CD4-positive, alpha-beta T cell treated with Interleukin-17A for 1 hour (primary cell): ENCODE measurements at regions not wholly inside any gene's neighbourhood (a gene's known extent, or its start where the extent isn't known, plus 50 kb on each side); places are given as distances from the start of the nearest gene placed in this dataset.

Source experiments
- DNase-seq: peaks from one replicate; pipeline ENCODE4 v3.0.0-alpha.2; 2020

DNA sequence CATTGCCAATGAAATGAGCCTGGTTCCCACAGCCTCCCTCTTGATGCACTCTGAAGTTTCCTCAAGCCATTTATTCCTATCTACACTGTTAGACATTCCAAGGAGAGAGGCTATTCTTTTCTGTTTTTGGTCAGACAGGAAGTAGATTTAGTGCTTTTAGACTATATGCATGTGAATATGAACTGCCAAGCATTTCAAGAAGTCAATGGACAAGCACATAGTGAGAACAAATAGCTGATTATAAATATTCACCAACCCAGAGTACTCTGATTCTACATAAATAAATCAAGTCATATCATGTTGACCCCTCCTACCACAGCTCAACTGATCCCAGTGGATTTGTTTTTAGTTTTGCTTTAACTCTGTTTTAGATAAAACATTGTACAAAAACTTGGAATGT, 412.5 kb upstream of the RARB start:
- DNase-seq, result no peak

DNA sequence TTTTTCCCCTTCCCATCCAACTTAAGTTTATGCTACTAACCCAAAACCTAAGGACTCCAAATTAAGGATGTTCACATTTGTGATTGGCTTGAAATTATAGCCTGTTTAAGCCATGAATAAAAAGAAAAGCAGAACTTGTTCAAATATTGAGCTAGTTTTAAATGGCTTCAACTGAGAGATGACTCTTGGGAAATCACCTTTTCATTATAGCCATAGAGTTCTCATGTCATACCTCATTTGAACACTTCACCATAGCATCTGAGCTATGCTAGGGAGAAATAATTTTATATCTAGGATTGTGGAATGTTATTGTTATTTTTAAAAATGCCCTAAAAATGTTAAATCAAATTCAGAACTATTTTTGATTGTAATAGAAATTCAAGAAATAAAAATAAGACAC, 409.2 kb upstream of the RARB start:
- no peak for DNase-seq

DNA sequence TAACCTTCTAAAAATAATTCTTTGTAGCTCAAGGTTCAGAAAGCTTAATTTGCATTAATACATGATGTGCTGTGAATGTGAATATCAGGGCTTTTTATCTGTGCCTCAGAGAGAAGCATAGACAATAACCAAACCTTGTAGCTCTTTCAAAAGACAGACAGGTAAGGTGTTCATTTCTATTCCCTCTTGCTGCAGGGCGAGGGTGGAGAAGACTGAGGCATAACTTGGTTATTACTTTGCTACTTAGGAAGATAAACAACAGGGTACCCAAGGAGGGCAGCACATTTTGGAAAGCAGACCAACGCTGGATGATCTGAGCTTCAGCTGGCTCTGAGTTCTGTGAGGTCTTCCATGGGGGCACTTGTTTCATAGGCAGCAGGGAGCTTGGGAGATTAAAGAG, 408.6 kb upstream of the RARB start:
- no peak for DNase-seq

DNA sequence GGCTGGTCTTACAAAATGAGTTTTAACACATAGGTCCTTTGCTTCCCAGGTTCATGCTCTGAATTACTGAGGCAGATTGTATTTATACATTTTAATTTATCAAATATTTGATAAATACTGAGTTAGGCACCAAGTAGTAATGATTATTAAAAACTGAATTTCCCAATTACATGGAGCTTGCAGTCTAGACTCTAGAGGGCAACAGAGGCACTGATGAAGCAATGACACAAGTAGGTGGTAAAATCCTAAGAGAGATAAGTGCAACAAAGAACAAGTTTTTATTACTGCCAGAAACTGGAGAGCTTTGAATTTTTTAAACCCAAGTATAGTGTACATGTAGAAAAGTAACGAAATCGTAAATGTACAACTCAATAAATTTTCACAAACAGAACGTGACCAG, 406.2 kb upstream of the RARB start:
- no peak for DNase-seq

DNA sequence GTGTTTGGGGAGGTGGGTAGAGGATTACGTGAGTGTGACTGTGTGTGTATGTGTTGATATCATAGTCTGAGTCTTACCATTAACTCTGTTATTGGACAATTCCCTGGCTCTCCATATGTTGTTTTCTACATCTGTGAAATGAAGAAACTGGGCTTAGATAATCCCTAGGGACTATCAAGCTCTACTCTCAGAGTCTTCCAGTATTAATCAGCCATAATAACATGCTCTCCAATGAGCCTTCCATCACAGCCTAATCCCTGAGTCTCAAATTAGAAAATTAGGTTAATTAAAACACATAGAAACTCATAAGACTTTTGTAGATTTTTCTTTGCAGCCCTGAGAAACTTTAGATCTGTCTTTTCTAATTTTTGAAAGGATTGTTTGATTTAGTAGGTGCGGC, 404.2 kb upstream of the RARB start:
- DNase-seq, result no peak

DNA sequence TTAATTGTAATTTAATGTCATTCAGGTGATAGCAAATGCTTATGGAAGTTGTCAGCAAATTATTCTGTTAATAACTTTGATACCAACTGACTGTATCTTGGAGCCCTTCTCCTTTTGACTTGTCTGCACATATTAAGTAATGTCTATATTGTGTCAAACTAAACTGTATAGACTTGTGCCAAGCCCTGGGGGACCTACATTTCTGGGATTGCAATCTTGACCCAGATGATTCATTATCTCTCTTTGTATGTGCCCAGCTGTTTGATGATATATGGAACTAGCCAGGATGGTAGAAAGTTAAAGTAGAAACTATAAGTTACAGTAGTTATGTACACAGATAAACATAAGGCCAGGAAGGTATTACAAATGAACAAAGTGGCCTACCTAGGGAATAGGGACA, 402.8 kb upstream of the RARB start:
- DNase-seq, result no peak

DNA sequence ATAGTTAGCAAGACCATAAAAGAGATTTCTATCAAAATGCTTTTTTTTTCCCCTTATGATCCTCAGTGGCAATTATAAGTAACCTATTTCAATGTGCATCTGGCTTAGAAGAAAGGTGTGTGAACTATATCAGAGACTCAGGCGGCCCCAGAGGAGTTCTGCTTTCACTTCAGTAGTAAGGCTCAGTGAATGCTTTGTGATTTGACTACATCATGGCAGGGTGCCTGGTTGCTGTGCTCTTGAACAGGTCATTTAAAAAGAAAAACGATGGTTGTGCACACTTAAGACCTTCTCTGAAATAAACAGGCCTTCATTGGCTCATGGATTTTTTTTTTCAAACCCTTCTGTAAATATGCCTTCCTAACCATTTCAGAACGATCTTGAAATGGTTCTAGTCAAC, 400.4 kb upstream of the RARB start:
- DNase-seq, result no peak

DNA sequence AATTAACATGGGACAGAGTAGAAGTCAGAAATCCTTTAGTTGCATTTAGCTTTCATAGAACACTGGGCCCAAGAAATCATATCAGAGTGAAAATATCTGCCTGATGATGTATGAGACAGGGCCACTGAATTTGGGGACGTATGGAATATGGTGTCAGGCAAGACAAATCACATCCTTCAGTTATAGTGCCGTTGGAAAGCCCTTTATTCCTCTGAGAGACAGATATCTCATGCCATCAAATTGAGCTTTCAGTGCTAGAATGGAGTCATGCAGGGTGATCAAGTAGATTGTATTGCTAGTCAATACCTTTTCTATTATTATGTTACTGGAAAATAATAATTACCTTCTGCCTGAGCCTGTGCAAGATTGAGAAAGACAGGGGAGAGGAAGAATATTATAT, 398.2 kb upstream of the RARB start:
- DNase-seq, result no peak

DNA sequence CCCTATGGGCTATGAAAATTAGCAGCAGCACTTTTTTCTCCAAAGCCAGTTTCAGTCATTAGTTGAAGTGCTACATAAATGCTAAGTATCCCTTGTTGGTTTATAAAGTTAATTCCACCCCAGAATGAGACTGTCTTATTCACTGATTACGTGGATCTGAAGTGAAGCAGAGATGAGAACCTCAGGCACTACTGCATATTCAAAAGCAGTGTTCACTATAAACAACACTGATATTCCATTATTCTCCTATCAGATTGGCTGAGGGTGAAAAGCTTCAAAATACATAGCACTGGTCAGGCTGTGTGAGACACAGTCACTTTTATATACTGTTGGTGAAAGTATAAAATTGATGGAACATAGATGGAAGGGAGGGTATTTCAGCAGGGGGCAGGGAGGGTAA, 395.7 kb upstream of the RARB start:
- DNase-seq, result no peak

DNA sequence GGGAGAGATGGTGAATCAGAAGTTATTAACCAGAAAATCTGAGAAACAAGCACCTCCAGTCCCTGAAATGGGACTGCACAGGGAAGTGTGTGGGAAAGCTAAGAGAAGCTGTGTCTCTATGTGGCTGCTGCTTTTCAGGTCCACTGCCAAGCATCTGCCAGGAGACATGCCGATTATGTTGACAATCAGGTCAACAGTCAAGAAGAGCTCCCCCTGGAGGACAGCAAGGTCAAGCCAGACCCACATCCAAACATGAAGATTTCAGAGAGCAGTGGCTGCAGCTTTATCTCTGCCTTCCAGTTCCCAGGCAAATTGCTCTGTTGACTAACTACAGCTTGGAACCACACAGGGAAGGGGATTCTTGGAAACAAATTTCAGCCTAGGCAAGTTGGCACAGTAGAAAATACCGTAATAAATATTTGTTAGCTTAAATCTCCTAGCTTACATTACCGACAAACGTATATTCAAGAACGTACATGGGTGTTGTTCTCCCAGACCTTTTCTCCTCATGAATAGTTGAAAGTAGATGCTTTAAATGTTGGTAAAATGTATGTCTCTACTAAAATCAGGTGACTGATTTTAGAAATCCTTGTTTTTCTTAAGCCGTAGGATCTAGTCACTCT, 394.5 kb upstream of the RARB start:
- no peak for DNase-seq

DNA sequence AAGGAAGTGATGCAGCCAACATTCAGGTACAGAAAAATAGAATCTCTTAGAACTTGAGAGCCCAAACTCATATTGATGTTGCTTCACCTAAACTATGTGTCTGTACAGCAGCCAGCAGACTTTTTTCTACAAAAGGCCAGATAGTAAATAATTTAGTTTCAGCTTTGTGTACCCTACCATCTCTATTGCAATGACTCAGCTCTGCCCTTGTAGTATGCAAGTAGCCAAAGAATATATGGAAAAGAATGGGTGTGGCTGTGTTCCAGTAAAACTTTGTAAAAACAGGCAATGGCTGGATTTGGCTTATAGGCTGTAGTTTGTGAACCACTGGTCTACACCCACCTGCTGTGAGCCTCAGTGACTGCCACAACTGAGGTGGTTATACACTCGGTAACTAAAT, 392.5 kb upstream of the RARB start:
- DNase-seq, result no peak

DNA sequence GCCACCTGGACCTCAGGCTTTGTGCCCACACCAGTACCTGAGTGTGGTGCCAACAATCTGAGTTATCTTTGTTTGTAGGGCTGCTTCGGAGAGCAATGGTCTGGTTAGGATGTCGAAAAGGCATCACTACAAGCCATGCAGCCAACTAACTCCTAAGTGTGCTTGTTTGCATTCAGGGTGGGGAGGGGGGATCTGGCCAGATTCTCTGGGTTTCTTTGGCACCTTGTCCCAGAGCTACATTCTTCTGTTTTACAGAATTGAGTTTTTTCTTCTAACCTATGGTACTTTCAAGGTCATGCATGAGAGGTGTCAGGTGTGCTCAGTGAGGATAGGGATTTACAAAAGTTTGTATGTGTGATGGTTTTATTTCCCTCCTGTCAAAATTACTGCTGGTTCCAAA, 391.4 kb upstream of the RARB start:
- no peak for DNase-seq

DNA sequence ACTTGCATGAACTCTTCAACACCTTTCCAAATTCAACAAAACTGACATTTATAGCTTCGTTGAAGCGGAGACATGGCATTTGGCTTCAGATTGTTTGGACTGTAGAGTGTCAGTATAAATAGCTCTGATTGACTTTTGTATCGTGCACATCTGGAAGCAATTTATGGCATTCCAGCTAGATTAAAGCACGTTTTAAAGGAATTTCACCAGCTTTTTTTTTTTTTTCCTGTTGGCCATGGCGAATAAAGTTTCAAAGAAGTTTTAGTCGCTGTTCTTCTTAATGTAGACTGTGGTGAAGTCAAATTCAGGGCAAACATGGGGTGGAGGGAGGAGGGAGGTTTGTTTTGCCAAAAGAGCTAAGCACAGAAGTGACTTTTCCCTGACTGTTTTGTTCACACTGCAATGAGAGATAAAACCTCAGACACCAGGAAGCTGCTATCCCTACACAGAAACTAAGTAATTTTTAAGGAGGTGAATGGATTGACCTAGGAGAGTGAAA, 391.0 kb upstream of the RARB start:
- no peak for DNase-seq

DNA sequence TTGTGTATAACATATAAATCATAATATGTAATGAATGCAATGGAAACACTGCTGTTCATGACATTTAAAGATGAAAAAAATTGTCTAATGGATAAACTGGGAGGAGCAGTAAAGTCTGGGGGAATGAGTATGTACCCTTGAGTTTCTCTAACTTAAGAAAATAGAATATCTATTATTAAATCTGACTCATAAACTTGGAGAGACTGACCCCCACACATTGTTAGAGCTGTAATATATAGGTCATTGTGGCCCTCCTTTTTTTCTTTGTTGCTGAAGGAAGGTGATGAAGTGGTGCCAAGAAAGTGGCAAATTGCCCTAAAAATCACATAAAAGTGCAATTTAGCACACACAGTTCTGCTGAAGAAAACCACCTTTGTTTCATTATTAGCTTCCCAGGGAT, 389.8 kb upstream of the RARB start:
- no peak for DNase-seq

DNA sequence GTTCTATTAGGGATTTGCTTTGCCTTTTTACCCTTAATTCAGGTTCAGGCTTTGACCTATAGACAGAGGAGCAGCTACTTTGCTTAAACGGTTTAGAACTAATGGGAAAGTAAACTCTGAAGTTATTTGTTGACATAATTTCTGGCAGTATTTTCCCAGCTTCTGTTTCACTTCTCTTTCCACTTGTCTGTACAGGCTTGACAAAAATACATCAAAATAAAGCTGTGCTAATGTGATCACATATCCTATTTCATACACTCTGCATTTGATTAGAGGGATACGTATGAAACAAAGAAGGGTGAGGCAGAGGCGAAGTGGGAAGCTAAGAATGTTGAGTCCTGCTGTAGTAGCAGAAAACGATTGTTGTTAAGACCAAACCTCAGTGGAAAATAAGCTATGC, 389.1 kb upstream of the RARB start:
- DNase-seq, result no peak

DNA sequence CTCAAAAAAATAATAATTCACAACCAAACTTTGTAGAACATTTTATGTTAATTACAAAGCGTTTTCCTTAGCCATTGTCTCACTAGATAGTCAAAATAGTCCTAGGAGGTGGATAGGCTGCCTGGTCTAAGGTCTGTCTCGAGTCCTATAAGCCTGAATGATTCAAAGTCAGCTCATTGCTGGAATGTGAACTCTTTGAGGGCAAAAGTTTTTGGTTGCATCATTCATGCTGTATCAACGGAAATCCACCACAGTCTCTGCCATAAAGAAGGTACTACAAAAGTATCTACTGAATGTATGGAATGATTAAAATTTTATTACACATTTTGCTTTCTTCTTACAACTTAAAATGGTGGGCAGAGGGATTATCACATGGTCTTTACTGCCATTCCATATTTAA, 387.3 kb upstream of the RARB start:
- DNase-seq, result no peak

DNA sequence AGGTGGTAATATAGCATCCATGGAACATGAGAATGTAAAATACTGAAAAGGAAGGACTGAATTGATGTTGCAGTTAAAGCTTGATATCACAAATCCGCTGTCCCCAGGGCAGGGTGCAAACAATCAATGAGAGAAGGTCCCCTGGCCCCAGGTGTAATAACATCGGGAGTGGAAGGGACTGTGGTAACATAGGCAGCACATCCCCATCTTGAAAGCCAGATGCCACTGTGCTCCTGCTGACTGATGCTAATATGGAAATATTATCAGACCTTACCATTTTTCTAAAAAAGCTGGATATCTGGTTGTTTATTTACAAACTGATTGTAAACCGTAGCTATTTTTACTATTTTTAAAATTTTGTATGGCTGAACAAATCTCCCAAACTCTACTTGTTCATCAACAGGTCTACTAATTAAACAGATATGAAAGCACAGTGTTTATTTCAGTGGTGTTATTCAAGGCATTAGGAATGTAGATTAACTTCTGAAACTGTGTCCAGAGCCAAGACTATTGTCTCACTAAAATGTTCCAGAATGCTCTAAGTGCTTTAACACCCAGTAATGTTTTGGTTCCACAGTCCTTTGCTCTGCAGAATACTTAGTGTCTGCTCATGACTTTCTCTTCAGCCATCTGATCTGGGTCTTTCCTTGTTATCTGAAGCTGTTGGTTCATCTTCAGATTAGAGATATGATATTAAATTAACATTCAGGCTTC, 386.0 kb upstream of the RARB start:
- no peak for DNase-seq

DNA sequence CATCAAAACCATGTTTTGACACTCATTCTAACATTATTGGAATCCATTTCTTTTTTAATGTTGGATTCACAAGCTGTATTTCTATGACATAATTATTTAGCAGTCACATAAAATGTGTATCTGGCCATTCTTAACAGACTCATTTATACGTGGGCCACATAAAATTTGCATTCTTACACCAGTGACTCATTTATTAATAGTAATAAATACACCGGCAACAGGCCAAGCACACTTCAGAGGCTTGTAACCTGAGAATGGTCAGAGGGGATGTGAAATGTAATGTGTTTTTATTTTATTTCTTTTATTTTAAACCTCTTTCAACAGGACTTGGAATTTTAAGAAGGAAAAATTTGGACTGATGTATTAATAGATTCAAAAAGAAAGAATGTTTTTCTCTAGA, 384.9 kb upstream of the RARB start:
- no peak for DNase-seq

DNA sequence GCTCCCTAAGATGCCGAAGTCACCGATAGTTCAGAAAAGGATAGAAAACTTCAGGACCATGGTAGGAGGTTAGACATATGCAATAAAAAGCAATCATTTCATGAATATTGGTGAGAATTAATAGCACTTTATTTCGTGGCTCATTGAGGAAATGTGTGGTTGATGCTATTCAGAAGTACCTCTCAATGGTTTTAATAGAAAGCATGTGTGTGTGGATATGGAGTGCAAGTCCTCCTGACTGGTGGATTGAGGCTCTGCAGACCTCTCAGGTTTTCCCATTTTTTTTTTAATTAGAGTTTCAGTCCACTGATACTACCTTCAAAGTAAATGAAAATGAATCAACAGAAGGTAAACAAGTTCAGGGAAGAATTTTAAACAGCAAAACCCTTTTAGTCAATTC, 384.3 kb upstream of the RARB start:
- DNase-seq, result no peak

DNA sequence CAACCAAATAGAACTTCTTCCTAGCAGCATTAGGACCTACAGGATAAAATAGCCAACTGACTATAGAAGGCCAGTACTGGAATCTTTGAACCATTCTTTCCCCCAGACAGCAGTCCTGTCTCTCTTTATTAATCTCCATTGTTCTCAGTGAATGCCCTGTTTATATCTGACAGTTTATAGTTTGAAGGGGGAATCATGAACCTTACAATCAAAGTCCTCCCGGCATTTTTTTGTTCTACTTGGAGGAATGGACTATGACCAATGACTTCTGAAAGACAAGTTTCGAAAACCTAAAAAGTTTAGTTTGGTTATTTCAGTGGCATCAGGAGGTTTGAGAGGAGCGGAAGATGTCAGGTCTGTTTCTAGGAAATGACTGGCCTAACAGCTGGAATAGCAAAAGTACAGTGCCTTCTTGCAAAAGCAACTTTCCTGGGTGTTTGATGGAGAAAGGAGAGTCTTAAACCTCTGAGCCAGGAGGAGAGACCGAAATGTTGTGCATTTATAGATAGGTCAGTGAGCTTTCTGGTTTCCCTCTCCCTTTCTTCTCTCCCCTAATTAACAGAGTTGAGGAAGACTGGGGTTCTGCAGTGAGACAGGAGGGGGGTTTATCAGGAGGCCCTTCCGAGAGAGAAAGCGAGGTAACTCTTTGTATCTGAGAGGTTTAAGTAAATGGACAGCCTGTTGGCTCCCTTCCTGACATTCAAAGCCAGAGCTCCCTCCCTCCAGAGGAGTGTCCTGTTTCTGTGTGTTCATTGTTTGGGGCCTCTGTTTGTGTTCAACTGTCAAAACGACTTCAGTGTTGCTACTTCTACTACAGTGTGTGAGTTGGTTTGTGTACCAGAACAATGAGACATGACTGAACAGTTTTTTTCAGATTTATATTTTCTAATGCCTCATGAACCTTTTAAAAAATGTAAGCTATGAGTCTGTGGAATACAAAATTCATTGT, 383.0 kb upstream of the RARB start:
- no peak for DNase-seq

DNA sequence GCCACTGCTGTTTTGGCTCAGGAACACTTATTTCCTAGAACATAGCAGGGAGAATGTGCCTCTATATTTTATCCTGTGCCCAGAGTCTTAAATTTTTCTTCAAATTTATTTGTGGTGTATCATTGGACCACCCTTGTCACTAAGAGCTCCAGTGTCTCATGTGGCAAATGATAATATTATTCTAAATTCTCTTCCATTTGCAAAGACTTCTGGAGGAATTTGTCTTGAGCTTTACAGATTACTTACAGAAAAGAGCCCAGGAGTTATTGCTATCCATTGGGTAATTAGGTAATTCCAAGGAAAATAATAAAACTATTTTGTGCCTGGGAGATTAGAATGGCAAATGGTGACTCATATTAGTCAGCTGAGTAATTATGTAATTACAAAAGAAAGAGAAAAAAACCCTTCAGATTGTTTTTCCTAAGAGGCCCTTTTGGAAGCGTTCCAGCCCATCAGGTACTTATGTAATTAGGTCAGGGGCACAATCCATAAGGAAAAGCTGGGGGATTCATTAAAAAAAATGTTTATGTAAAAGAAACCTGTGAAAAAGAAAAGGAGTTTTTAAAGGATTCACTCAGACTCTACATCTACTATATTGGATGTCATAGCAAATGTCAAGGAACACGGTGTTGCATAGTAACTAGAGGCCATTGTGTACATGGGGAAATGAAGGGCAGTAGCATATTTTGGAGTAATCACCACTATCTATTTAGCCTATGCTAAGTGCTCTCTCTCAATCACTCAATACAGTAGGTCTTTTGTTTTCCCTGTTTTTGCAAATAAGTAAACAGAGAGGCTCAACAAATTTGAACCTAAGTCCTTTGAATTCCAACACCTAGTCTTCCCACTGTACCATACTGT, 380.9 kb upstream of the RARB start:
- DNase-seq, result no peak

DNA sequence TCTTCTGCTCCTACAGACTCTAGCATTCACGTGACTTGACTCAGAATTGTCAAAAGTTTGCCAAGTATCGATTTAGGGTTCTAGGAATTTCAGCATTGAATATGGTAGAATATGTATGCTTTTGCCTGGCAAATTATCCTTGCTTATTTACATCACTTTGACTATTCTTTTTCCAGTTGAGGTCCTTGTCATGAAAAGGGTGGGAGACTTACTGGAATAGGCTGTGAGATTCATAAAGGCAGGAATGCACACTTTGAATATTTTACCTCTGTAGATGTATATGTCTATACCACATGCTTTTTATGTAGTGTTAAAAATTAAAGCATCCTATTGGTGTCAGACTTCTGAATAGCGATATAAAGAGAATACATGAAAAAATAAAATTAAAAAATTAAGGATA, 378.8 kb upstream of the RARB start:
- DNase-seq, result no peak

DNA sequence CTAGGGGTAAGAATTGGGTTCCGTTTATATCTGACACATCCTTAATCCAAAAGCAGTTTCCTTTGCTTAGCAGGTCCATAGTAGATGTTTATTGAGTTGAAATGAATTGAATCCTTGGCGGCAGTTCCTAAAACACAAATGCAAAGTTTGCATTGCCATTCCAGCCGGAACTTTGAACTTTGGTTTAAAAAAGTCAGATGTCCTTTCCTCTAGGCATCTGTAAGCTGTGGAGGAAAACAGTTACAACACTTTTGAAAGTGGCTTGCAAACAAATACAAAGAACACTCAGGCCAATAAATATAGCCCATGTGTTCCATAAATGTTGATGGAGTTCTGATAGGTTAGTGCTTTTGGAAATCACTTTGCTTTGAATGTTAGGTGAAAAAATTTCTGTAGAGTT, 374.7 kb upstream of the RARB start:
- DNase-seq, result no peak
